ENCODE measurements at regions not wholly inside any gene's neighbourhood (a gene's known extent, or its start where the extent isn't known, plus 50 kb on each side); places are given as distances from the start of the nearest gene placed in this dataset.
"Not testable (repeated sequence)": the region's sequence is repeated elsewhere in the genome, so short reads cannot be mapped to it uniquely, and the experiment has no call there.

DNA sequence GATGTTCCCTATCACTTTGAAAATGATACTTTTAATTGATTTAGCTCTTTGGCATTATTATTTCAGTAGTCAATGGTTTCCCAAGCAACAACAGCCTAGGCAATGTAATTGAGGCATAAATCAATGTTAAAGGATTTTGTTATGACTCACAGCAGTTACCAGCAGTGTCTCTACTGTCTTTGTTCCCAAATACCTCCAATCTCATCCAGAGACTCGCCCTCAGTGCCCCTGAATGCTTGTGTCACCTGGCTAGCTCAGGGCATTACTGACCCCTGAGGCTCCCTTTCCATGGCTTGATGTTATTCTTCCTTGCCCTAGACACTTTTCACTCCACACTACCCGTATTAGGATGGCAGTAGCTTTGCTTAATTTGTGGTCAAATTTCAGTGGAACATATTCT, 227.2 kb downstream of the SQOR start:
- no peak for DNase-seq (ENCODE audit: low read depth)
- H3K4me3 ChIP-seq (ENCODE audit: low read depth, low read length), result no peak overlapping the region

- no peak for DNase-seq (ENCODE audit: low read depth)
- H3K4me3 ChIP-seq (ENCODE audit: low read depth, low read length), result no peak overlapping the region
Observed at GRCh38 chr15:45863881-45864580, 229.2 kb downstream of the SQOR start.

- no peak overlapping the region for H3K4me3 ChIP-seq (ENCODE audit: low read depth, low read length)
- no peak for DNase-seq (ENCODE audit: low read depth)
Observed at GRCh38 chr15:45866616-45867015, 231.8 kb downstream of the SQOR start.

GRCh38 chr15:45867281-45867680, 232.5 kb downstream of the SQOR start:
- no peak for DNase-seq (ENCODE audit: low read depth)
- H3K4me3 ChIP-seq (ENCODE audit: low read depth, low read length), result no peak overlapping the region

DNA sequence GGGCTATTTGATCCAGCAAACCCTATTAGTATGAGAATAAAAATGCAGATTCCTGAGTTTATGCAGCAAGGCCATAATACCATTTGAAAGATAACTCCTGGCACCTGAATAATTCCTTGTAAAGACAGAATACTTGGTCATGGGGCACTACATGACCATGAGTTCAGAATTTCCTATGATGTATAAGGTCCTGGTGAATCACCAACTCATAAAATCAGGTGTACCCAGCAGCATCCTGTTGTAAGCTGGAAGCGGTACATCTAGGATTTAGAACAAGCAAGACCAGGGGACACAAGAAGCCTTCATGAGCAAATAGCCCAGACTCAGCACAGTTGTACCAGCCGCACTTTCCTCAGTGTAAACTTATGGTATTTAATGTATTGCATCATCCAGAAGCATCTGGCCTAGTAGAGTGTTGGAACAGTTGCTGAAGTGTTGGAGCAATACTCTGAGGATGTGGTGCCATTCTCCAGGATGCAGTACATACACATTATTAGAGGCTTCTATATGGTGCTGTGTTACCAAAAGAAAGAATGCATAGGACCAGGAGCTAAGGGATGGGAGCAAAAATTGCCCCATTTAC, 233.4 kb downstream of the SQOR start:
- DNase-seq (ENCODE audit: low read depth), result no peak
- no peak overlapping the region for H3K4me3 ChIP-seq (ENCODE audit: low read depth, low read length)

- H3K4me3 ChIP-seq (ENCODE audit: low read depth, low read length), result no peak overlapping the region
- DNase-seq (ENCODE audit: low read depth), result no peak
Observed at GRCh38 chr15:45869034-45869668, 234.3 kb downstream of the SQOR start.

GRCh38 chr15:45871121-45871855, 236.5 kb downstream of the SQOR start:
- DNase-seq (ENCODE audit: low read depth), result no peak

GRCh38 chr15:45873781-45874180, 239.0 kb downstream of the SQOR start:
- no peak overlapping the region for H3K4me3 ChIP-seq (ENCODE audit: low read depth, low read length)
- DNase-seq (ENCODE audit: low read depth), result no peak

More at GRCh38 chr15:45871121-45871855, 236.5 kb downstream of the SQOR start:
- H3K4me3 ChIP-seq (ENCODE audit: low read depth, low read length), result no peak overlapping the region

- DNase-seq (ENCODE audit: low read depth); H3K4me3 ChIP-seq (ENCODE audit: low read depth, low read length): not testable (repeated sequence)
Observed at GRCh38 chr15:45874566-45874965, 239.7 kb downstream of the SQOR start.

- no peak for DNase-seq (ENCODE audit: low read depth)
- H3K4me3 ChIP-seq (ENCODE audit: low read depth, low read length), result no peak overlapping the region
Observed at GRCh38 chr15:45884289-45884688, 249.5 kb downstream of the SQOR start.

DNA sequence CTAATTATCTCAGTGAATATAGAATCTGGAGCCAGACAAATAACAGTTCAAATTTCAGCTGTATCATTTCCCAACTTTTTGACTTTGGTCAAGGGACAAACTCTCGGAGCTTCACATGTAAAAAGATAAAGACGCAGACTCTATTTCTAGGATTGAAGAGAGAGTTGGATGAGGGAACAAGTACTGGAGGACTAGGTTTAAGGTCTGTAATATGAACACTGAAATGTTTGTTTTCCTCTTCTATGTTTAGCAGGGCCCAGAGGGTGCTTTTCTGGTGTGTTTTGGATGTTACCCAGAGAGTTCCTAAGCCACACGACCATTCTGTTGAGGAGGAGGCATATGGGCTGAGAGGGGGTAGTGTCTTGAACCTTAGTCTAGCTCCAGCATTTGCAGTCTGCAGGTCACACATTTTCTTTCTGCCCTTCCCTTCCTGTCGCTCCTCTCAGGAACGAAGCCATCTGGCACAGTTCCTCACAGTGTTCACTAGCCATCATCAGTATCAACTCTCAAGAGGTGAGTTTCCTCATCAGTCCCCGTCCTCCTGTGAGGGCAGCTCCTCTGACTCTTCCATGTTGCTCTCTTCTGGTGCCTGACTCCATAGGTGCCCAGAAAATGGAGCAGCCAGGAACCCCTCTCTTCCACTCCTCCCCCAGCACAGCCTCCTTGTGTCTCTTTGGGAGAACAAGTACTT, 250.1 kb downstream of the SQOR start:
- DNase-seq (ENCODE audit: low read depth), result no peak
- no peak overlapping the region for H3K4me3 ChIP-seq (ENCODE audit: low read depth, low read length)

DNA sequence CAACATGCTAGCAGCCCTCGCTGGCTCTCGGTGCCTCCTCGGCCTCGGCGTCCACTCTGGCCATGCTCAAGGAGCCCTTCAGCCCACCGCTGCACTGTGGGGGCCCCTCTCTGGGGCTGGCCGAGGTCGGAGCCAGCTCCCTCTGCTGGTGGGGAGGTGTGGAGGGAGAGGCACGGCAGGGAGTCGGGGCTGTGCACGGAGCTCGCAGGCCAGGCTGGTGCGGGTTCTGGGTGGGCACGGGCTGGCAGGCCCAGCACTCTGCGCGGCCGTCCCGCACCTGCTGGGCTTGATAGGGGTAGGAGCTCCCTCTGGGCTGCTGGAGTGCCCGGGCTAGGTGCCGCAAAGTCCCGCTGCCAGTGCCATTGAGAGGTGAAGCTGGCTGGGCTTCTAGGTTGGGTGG, 251.0 kb downstream of the SQOR start:
- DNase-seq (ENCODE audit: low read depth), result no peak
- H3K4me3 ChIP-seq (ENCODE audit: low read depth, low read length), result no peak overlapping the region

GRCh38 chr15:45891766-45892165, 256.9 kb downstream of the SQOR start:
- no peak overlapping the region for H3K4me3 ChIP-seq (ENCODE audit: low read depth, low read length)
- no peak for DNase-seq (ENCODE audit: low read depth)

DNA sequence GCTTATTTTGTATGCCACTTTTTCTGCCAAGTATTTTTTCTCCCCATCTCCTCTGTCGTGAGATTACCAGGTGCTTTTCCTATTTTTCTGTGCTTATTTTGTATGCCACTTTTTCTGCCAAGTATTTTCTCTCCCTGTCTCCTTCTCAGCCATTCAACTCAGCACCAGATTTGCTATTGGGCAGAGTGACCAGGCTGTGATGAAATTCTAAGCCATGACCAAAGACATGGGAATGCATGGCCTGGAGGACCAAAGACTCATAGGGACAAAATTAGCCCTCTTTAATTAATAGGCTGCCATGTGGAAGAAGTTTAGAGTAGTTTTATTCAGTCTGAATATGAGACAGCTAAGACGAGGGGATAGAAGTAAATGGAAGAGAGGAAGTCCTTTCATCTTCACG, 257.4 kb downstream of the SQOR start:
- DNase-seq (ENCODE audit: low read depth), result no peak
- no peak overlapping the region for H3K4me3 ChIP-seq (ENCODE audit: low read depth, low read length)

GRCh38 chr15:45903283-45903682, 268.5 kb downstream of the SQOR start:
- no peak overlapping the region for H3K4me3 ChIP-seq (ENCODE audit: low read depth, low read length)
- DNase-seq (ENCODE audit: low read depth), result no peak

DNA sequence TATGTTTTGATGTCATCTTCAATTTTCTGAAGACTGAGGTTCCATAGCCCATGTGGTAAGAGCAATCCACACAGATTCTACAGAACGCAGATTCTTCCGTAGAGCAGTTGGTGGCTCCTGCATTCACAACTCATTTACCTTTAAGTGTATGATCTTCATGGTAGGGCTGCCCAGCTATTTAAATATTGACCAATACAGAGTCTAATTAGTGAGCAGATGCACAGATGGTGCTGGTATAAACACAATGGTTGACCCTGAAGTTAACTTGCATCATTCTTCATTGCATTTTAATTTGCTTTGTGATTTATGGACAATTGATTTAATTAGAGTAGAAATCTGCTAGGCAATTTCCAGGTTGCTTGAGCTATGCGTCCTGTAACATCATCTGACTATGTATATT, 269.2 kb downstream of the SQOR start:
- no peak for DNase-seq (ENCODE audit: low read depth)
- H3K4me3 ChIP-seq (ENCODE audit: low read depth, low read length), result no peak overlapping the region

- H3K4me3 ChIP-seq (ENCODE audit: low read depth, low read length), result no peak overlapping the region
- DNase-seq (ENCODE audit: low read depth), result no peak
Observed at GRCh38 chr15:45906230-45906629, 271.4 kb downstream of the SQOR start.

- no peak overlapping the region for H3K4me3 ChIP-seq (ENCODE audit: low read depth, low read length)
- no peak for DNase-seq (ENCODE audit: low read depth)
Observed at GRCh38 chr15:45910671-45911070, 275.8 kb downstream of the SQOR start.

DNA sequence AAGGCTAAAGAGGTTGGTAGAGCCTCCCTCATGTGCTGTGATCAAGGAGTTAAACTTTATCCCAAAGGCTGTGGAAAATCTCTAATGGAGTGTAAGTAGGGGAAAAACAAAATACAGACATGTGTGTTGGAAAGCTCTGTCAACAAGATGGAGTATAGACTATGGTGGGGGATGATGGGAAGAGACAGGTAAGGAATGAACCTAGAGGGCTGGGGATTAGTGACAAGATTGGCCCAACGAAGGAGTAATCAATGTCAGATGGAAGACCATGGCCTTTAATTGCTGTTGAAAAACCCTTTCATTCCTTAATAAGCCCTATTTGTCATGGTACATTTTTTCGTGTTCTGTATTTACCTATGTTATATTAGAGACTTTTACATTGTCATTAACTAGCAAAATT, 278.6 kb downstream of the SQOR start:
- H3K4me3 ChIP-seq (ENCODE audit: low read depth, low read length), result no peak overlapping the region
- DNase-seq (ENCODE audit: low read depth), result no peak

GRCh38 chr15:45914425-45914824, 279.6 kb downstream of the SQOR start:
- no peak for DNase-seq (ENCODE audit: low read depth)

More at GRCh38 chr15:45914425-45914824, 279.6 kb downstream of the SQOR start:
- H3K4me3 ChIP-seq (ENCODE audit: low read depth, low read length), result no peak overlapping the region

All from skeletal muscle cell (primary cell).